Fibroblast of skin of left biceps (primary cell): ENCODE measurements at regions not wholly inside any gene's neighbourhood (a gene's known extent, or its start where the extent isn't known, plus 50 kb on each side); places are given as distances from the start of the nearest gene placed in this dataset.
"Not testable (repeated sequence)": the region's sequence is repeated elsewhere in the genome, so short reads cannot be mapped to it uniquely, and the experiment has no call there.

Experiments
- DNase-seq, 2 experiments: peaks; one replicate each; pipeline ENCODE4 v3.0.0-alpha.2; 2013; ENCODE audit warnings: low read depth in 2 of 2

- DNase-seq = no peak
These were observed 153.9 kb upstream of the IRF2BP2 start for GRCh38 chr1:234763910-234764309.

- no peak for DNase-seq
These were observed 153.4 kb upstream of the IRF2BP2 start for GRCh38 chr1:234763367-234763766.

GRCh38 chr1:234762127-234762526 lies 152.1 kb upstream of the IRF2BP2 start:
- DNase-seq = not testable (repeated sequence)

- DNase-seq = no peak
These were observed 150.3 kb upstream of the IRF2BP2 start for GRCh38 chr1:234760303-234760723.

GRCh38 chr1:234759888-234760287 lies 149.9 kb upstream of the IRF2BP2 start:
- no peak for DNase-seq

- no peak for DNase-seq
These were observed 148.9 kb upstream of the IRF2BP2 start for GRCh38 chr1:234758851-234759250.

GRCh38 chr1:234756857-234757256 lies 146.9 kb upstream of the IRF2BP2 start:
- DNase-seq = no peak

GRCh38 chr1:234756066-234756774 lies 146.2 kb upstream of the IRF2BP2 start:
- DNase-seq = no peak

GRCh38 chr1:234755449-234755863 lies 145.5 kb upstream of the IRF2BP2 start:
- DNase-seq = no peak

GRCh38 chr1:234753979-234754378 lies 144.0 kb upstream of the IRF2BP2 start:
- no peak for DNase-seq

GRCh38 chr1:234752927-234753326 lies 142.9 kb upstream of the IRF2BP2 start:
- DNase-seq = no peak

- no peak for DNase-seq
These were observed 141.7 kb upstream of the IRF2BP2 start for GRCh38 chr1:234751678-234752077.

- DNase-seq = no peak
These were observed 141.1 kb upstream of the IRF2BP2 start for GRCh38 chr1:234750922-234751627.

- DNase-seq = no peak
These were observed 138.7 kb upstream of the IRF2BP2 start for GRCh38 chr1:234748713-234749112.

GRCh38 chr1:234748066-234748465 lies 138.1 kb upstream of the IRF2BP2 start:
- DNase-seq = no peak

GRCh38 chr1:234746798-234747196 lies 136.8 kb upstream of the IRF2BP2 start:
- no peak for DNase-seq

- no peak for DNase-seq
These were observed 136.1 kb upstream of the IRF2BP2 start for GRCh38 chr1:234745844-234746797.

- no peak for DNase-seq
These were observed 135.3 kb upstream of the IRF2BP2 start for GRCh38 chr1:234745276-234745675.

- DNase-seq = no peak
These were observed 134.0 kb upstream of the IRF2BP2 start for GRCh38 chr1:234743791-234744611.

GRCh38 chr1:234742622-234743021 lies 132.6 kb upstream of the IRF2BP2 start:
- DNase-seq = no peak

GRCh38 chr1:234737967-234738314 lies 128.0 kb upstream of the IRF2BP2 start:
- no peak for DNase-seq
